Thyroid gland (tissue), 4 donors: ENCODE measurements at regions not wholly inside any gene's neighbourhood (a gene's known extent, or its start where the extent isn't known, plus 50 kb on each side); places are given as distances from the start of the nearest gene placed in this dataset.

Source experiments
- CTCF ChIP-seq, 6 experiments: fragments of 200-600 bp in 3 of 6; fragments of 450-650 bp in 3 of 6; sonication (generic) in 3 of 6; IDR thresholded peaks; one replicate each; pipeline ENCODE4 v1.5.1; 2016 to 2019; ENCODE audit warnings: antibody characterized with exemption in 6 of 6, mild to moderate bottlenecking in 2 of 6, inconsistent platforms in 1 of 6, moderate library complexity in 1 of 6
- POLR2A ChIP-seq, 2 donors: fragments of 450-650 bp; IDR thresholded peaks; one replicate each; pipeline ENCODE4 v1.6.1; 2017; ENCODE audit warnings: antibody characterized with exemption in 2 of 2, mild to moderate bottlenecking in 2 of 2, moderate library complexity in 1 of 2

- TF ChIP-seq CTCF (IDR thresholded peaks at IDR 0.05): no peak
- no peak for TF ChIP-seq POLR2A (IDR thresholded peaks at IDR 0.05)
Observed at GRCh38 chr7:41013117-41013516, 689.8 kb downstream of the INHBA start.
